Endodermal cell (in vitro differentiated cells): ENCODE measurements at regions not wholly inside any gene's neighbourhood (a gene's known extent, or its start where the extent isn't known, plus 50 kb on each side); places are given as distances from the start of the nearest gene placed in this dataset.

ENCODE experiments used
- DNase-seq: peaks from one replicate; pipeline ENCODE4 v3.0.0-alpha.2; 2017
- H3K27ac ChIP-seq: 2 replicates; pipeline ENCODE4 v1.5.1; 2013; ENCODE audit warnings: mild to moderate bottlenecking, low read depth, low read length, moderate library complexity
- H3K27me3 ChIP-seq: 2 replicates; pipeline ENCODE4 v1.6.1; 2013; ENCODE audit warnings: mild to moderate bottlenecking, low read length, moderate library complexity; ENCODE audit not compliant: insufficient read depth, control insufficient read depth, poor library complexity, severe bottlenecking
- H3K36me3 ChIP-seq: 2 replicates; pipeline ENCODE4 v1.7.0; 2013; ENCODE audit warnings: mild to moderate bottlenecking, low read length, moderate library complexity; ENCODE audit not compliant: control insufficient read depth, insufficient read depth
- H3K4me1 ChIP-seq: one replicate; pipeline ENCODE4 v1.7.0; 2013; ENCODE audit warnings: low read length; ENCODE audit not compliant: control insufficient read depth, insufficient read depth
- H3K4me3 ChIP-seq: 2 replicates; pipeline ENCODE4 v1.5.1; 2013; ENCODE audit warnings: mild to moderate bottlenecking, low read length, moderate library complexity
- H3K9ac ChIP-seq: 2 replicates; pipeline ENCODE4 v1.6.1; 2013; ENCODE audit warnings: mild to moderate bottlenecking, low read length, moderate library complexity; ENCODE audit not compliant: poor library complexity, severe bottlenecking; ENCODE audit errors: extremely low read depth
- H3K9me3 ChIP-seq: 2 replicates; pipeline ENCODE4 v1.6.1; 2013; ENCODE audit warnings: mild to moderate bottlenecking, low read length, moderate library complexity; ENCODE audit not compliant: control insufficient read depth
- H3K27ac Mint-ChIP-seq: 2 replicates; pipeline ENCODE4 v1.8.0; 2020; ENCODE audit warnings: mixed read lengths
- H3K27me3 Mint-ChIP-seq: 2 replicates; pipeline ENCODE4 v1.8.0; 2021; ENCODE audit warnings: mild to moderate bottlenecking, mixed read lengths; ENCODE audit not compliant: insufficient read depth
- H3K36me3 Mint-ChIP-seq: 2 replicates; pipeline ENCODE4 v1.8.0; 2020; ENCODE audit warnings: low read depth, mixed read lengths
- H3K4me1 Mint-ChIP-seq: 2 replicates; pipeline ENCODE4 v1.8.0; 2020; ENCODE audit warnings: mixed read lengths
- H3K4me3 Mint-ChIP-seq: 2 replicates; pipeline ENCODE4 v1.8.0; 2020; ENCODE audit warnings: mild to moderate bottlenecking, moderate library complexity, mixed read lengths
- H3K9me3 Mint-ChIP-seq: 2 replicates; pipeline ENCODE4 v1.8.0; 2020; ENCODE audit warnings: mild to moderate bottlenecking, mixed read lengths
- WGBS, 2 experiments: methylation state at CpG; one replicate each; pipeline versions ENCODE4 v1.1.5 to v1.1.7; 2013; ENCODE audit warnings: missing lambda C conversion rate in 2 of 2, mixed read lengths in 1 of 2; ENCODE audit not compliant: insufficient coverage in 1 of 2, insufficient read length in 1 of 2; 5-methylcytosine and 5-hydroxymethylcytosine counted together
- TF ChIP-seq, protein P1 (sequence below): fragments of 200-600 bp; sonication (generic); conservative IDR thresholded peaks from 2 replicates; pipeline ENCODE4 v1.5.0; 2021; ENCODE audit warnings: antibody characterized with exemption, mild to moderate bottlenecking

- no peak overlapping the region for H3K4me3 Mint-ChIP-seq
- no peak for DNase-seq
- H3K4me1 Mint-ChIP-seq: peaks cover 36% of the 10 kb centered on the region
Measured at GRCh38 chr5:116661419-116661818, 86.8 kb upstream of the SEMA6A start.

GRCh38 chr5:116660929-116661328 is 86.3 kb upstream of the SEMA6A start:
- WGBS, 2 experiments: 94% methylated on average over 2 to 5 of the region's 5 CpGs

More at GRCh38 chr5:116661419-116661818, 86.8 kb upstream of the SEMA6A start:
- peaks cover 30% of the 10 kb centered on the region for H3K9me3 ChIP-seq
- Mint-ChIP-seq H3K27me3 (no peaks in the 10 kb centered on the region), H3K36me3 (peaks cover 3% of the 10 kb centered on the region), H3K9me3 (peaks cover 19% of the 10 kb centered on the region), H3K27ac (no peak overlapping the region)
- no peak overlapping the region for H3K9ac ChIP-seq
- TF ChIP-seq, protein P1, sequence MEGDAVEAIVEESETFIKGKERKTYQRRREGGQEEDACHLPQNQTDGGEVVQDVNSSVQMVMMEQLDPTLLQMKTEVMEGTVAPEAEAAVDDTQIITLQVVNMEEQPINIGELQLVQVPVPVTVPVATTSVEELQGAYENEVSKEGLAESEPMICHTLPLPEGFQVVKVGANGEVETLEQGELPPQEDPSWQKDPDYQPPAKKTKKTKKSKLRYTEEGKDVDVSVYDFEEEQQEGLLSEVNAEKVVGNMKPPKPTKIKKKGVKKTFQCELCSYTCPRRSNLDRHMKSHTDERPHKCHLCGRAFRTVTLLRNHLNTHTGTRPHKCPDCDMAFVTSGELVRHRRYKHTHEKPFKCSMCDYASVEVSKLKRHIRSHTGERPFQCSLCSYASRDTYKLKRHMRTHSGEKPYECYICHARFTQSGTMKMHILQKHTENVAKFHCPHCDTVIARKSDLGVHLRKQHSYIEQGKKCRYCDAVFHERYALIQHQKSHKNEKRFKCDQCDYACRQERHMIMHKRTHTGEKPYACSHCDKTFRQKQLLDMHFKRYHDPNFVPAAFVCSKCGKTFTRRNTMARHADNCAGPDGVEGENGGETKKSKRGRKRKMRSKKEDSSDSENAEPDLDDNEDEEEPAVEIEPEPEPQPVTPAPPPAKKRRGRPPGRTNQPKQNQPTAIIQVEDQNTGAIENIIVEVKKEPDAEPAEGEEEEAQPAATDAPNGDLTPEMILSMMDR: no peak
- H3K27ac ChIP-seq: no peak overlapping the region
- no peaks in the 10 kb centered on the region for H3K27me3 ChIP-seq
- no peaks in the 10 kb centered on the region for H3K4me1 ChIP-seq
- peak overlapping the region; percentile 67 for H3K4me3 ChIP-seq
- no peaks in the 10 kb centered on the region for H3K36me3 ChIP-seq
- WGBS, 2 experiments: 75 to 84% methylated on average over 1 to 4 of the region's 4 CpGs

GRCh38 chr5:116658830-116659229 is 84.2 kb upstream of the SEMA6A start:
- WGBS, 2 experiments: 100% methylated on average over 1 of the region's 1 CpG; no CpG with 5 or more reads in 1 of the 2 experiments
- no peak overlapping the region for H3K9ac ChIP-seq
- no peak overlapping the region for H3K4me3 ChIP-seq
- Mint-ChIP-seq H3K4me3 (no peak overlapping the region), H3K9me3 (peaks cover 19% of the 10 kb centered on the region), H3K36me3 (peaks cover 3% of the 10 kb centered on the region), H3K27me3 (no peaks in the 10 kb centered on the region), H3K4me1 (peaks cover 47% of the 10 kb centered on the region), H3K27ac (no peak overlapping the region)
- TF ChIP-seq, protein P1: no peak
- H3K27ac ChIP-seq: no peak overlapping the region
- H3K36me3 ChIP-seq: no peaks in the 10 kb centered on the region
- no peaks in the 10 kb centered on the region for H3K27me3 ChIP-seq
- no peaks in the 10 kb centered on the region for H3K4me1 ChIP-seq
- no peak for DNase-seq
- H3K9me3 ChIP-seq: peaks cover 30% of the 10 kb centered on the region

More at GRCh38 chr5:116660929-116661328, 86.3 kb upstream of the SEMA6A start:
- TF ChIP-seq, protein P1: no peak
- Mint-ChIP-seq H3K27ac (no peak overlapping the region), H3K9me3 (peaks cover 19% of the 10 kb centered on the region), H3K4me3 (no peak overlapping the region), H3K4me1 (peaks cover 36% of the 10 kb centered on the region), H3K36me3 (peaks cover 3% of the 10 kb centered on the region), H3K27me3 (no peaks in the 10 kb centered on the region)
- no peaks in the 10 kb centered on the region for H3K27me3 ChIP-seq
- H3K9ac ChIP-seq: no peak overlapping the region
- peak overlapping the region; percentile 67 for H3K4me3 ChIP-seq
- no peaks in the 10 kb centered on the region for H3K36me3 ChIP-seq
- H3K9me3 ChIP-seq: peaks cover 30% of the 10 kb centered on the region
- no peak for DNase-seq
- H3K27ac ChIP-seq: no peak overlapping the region
- H3K4me1 ChIP-seq: no peaks in the 10 kb centered on the region
